Keratinocyte (primary cell): ENCODE measurements at regions not wholly inside any gene's neighbourhood (a gene's known extent, or its start where the extent isn't known, plus 50 kb on each side); places are given as distances from the start of the nearest gene placed in this dataset.

ENCODE experiments used
- CTCF ChIP-seq, 3 experiments: IDR thresholded peaks in 1 of 3; conservative IDR thresholded peaks in 1 of 3; optimal IDR thresholded peaks in 1 of 3; 2 replicates in 2 of 3; 3 replicates in 1 of 3; pipeline versions ENCODE3 to v1.5.1; 2011; ENCODE audit warnings: low read length in 3 of 3, mild to moderate bottlenecking in 3 of 3, moderate library complexity in 2 of 3, control low read depth in 1 of 3, inconsistent platforms in 1 of 3; ENCODE audit not compliant: insufficient read depth in 2 of 3; ENCODE audit errors: extremely low read depth in 1 of 3
- EZH2 ChIP-seq: IDR thresholded peaks from one replicate; pipeline ENCODE4 v1.6.1; 2012; ENCODE audit warnings: inconsistent platforms, mild to moderate bottlenecking, low read length, moderate library complexity

GRCh38 chr7:73939528-73939927 is 78.6 kb downstream of the TMEM270 start:
- TF ChIP-seq EZH2 (no peak), CTCF (optimal IDR thresholded peaks at IDR 0.05 in 1 of 3, IDR thresholded peaks at IDR 0.05 in 1 of 3, conservative IDR thresholded peaks at IDR 0.05 in 1 of 3; ENCODE audit: extremely low read depth in 1 of 3, insufficient read depth in 2 of 3, low read length in 3 of 3) (no peak)
